ENCODE measurements at regions not wholly inside any gene's neighbourhood (a gene's known extent, or its start where the extent isn't known, plus 50 kb on each side); places are given as distances from the start of the nearest gene placed in this dataset.

- Mint-ChIP-seq H3K27me3 (ENCODE audit: insufficient read depth, low read depth, poor library complexity) (peaks cover 5% of the 10 kb centered on the region), H3K36me3 (ENCODE audit: low read depth) (no peaks in the 10 kb centered on the region)
- TF ChIP-seq STAT1 (IDR thresholded peaks at IDR 0.05; ENCODE audit: unreplicated experiment) = no peak
- TF ChIP-seq ZNF462 (CRISPR knock-in tag; IDR thresholded peaks at IDR 0.05) = no peak
- no peak for TF ChIP-seq EZH2phosphoT487 (IDR thresholded peaks at IDR 0.05; ENCODE audit: unreplicated experiment)
- TF ChIP-seq ETS1 (IDR thresholded peaks at IDR 0.05) = no peak
- TF ChIP-seq EZH2 (IDR thresholded peaks at IDR 0.05; ENCODE audit: low read depth, unreplicated experiment) = no peak
- TF ChIP-seq REST (IDR thresholded peaks at IDR 0.05; ENCODE audit: unreplicated experiment) = no peak
- TF ChIP-seq ZNF114 (CRISPR knock-in tag; IDR thresholded peaks at IDR 0.05) = no peak
- no peak for TF ChIP-seq JUNB (IDR thresholded peaks at IDR 0.05; ENCODE audit: unreplicated experiment)
- TF ChIP-seq CREB1 (CRISPR knock-in tag; IDR thresholded peaks at IDR 0.05; ENCODE audit: low read depth) = no peak
- no peak for TF ChIP-seq POLR2AphosphoS5 (IDR thresholded peaks at IDR 0.05; ENCODE audit: low read depth)
- no peak for TF ChIP-seq CTCF (conservative IDR thresholded peaks at IDR 0.05; ENCODE audit: low read depth in 2 of 2)
- TF ChIP-seq NANOG (IDR thresholded peaks at IDR 0.05; ENCODE audit: borderline replicate concordance) = no peak
- TF ChIP-seq ZNF331 (CRISPR knock-in tag; IDR thresholded peaks at IDR 0.05; ENCODE audit: low read depth) = no peak
Observed at GRCh38 chr22:49683032-49683431, 144.6 kb downstream of the BRD1 start.

More at GRCh38 chr22:49683032-49683431, 144.6 kb downstream of the BRD1 start:
- Histone ChIP-seq H3F3A (replicated peaks; ENCODE audit: low read depth) (no peaks in the 10 kb centered on the region), H3K4me3 (no peak overlapping the region), H3K9me2 (ENCODE audit: insufficient read depth) (no peaks in the 10 kb centered on the region), H3K27ac (ENCODE audit: low read depth) (no peak overlapping the region), H3K4me1 (ENCODE audit: insufficient read depth) (no peaks in the 10 kb centered on the region), H3K27me3 (ENCODE audit: insufficient read depth) (no peaks in the 10 kb centered on the region), H3K4me2 (no peak overlapping the region), H3K79me2 (replicated peaks; ENCODE audit: insufficient read depth) (no peaks in the 10 kb centered on the region), H2AFZ (no peak overlapping the region), H4K20me1 (replicated peaks; ENCODE audit: insufficient read depth) (no peaks in the 10 kb centered on the region), H3K36me3 (ENCODE audit: insufficient read depth) (0 out of 2 replicates have a peak, but pooled peaks cover 4% of the 10 kb centered on the region)
- Mint-ChIP-seq H3K9me3 (no peaks in the 10 kb centered on the region), H3K27ac (no peak overlapping the region), H3K4me1 (no peaks in the 10 kb centered on the region), H3K4me3 (no peak overlapping the region)
- ATAC-seq = no peak
- no peak for DNase-seq (ENCODE audit: low spot score)

All from GM23338 (cell line).